PC-3 (cell line): ENCODE measurements at regions not wholly inside any gene's neighbourhood (a gene's known extent, or its start where the extent isn't known, plus 50 kb on each side); places are given as distances from the start of the nearest gene placed in this dataset.

Source experiments
- ATAC-seq: fragments of 200-7000 bp; cut with Tn5 transposase; 2 replicates; pipeline ENCODE4 v1.9.1; 2020; ENCODE audit warnings: mild to moderate bottlenecking, moderate library complexity
- BruUV-seq: library from RNA; stranded (reverse); fragments of 400-500 nt; replicated peaks from 2 replicates; lab custom pipeline; 2021; lab: Mats Ljungman, UMichigan
- CTCF ChIA-PET: fragments of 300-600 bp; sonication (Branson Sonifier 250); formaldehyde crosslinking; loops from one replicate; lab custom pipeline; 2022; ENCODE audit warnings: antibody characterized with exemption; lab: Charles Lee
- POLR2A ChIA-PET: fragments of 300-600 bp; sonication (Branson Sonifier 250); formaldehyde crosslinking; loops from one replicate; lab custom pipeline; 2022; ENCODE audit warnings: antibody characterized with exemption; ENCODE audit not compliant: unreplicated experiment; lab: Charles Lee
- DNase-seq: peaks from one replicate; pipeline ENCODE4 v3.0.0-alpha.2; 2015
- H2AFZ ChIP-seq: fragments of 300-600 bp; sonication (generic); 2 replicates; pipeline ENCODE4 v1.6.0; 2016; ENCODE audit warnings: antibody characterized with exemption, low read length
- H3F3A ChIP-seq: fragments of 300-600 bp; sonication (generic); one replicate; pipeline ENCODE4 v1.6.0; 2017; ENCODE audit warnings: antibody characterized with exemption, low read length, control low read depth, mild to moderate bottlenecking; ENCODE audit not compliant: unreplicated experiment
- H3K27ac ChIP-seq: fragments of 300-600 bp; sonication (generic); 2 replicates; pipeline ENCODE4 v1.5.1; 2016; ENCODE audit warnings: mild to moderate bottlenecking, low read length
- H3K27me3 ChIP-seq: fragments of 300-600 bp; sonication (generic); 2 replicates; pipeline ENCODE4 v1.6.1; 2016; ENCODE audit warnings: low read length, mixed read lengths
- H3K36me3 ChIP-seq: fragments of 300-600 bp; sonication (generic); 2 replicates; pipeline ENCODE4 v1.6.1; 2016; ENCODE audit warnings: low read depth, mixed run types, low read length, mixed read lengths
- H3K4me1 ChIP-seq: fragments of 300-600 bp; sonication (generic); 2 replicates; pipeline ENCODE4 v1.5.1; 2016; ENCODE audit warnings: low read length; ENCODE audit not compliant: insufficient read depth
- H3K4me2 ChIP-seq: fragments of 300-600 bp; sonication (generic); 2 replicates; pipeline ENCODE4 v1.6.0; 2016; ENCODE audit warnings: low read length
- H3K4me3 ChIP-seq: fragments of 300-600 bp; sonication (generic); 2 replicates; pipeline ENCODE4 v1.5.1; 2016; ENCODE audit warnings: mild to moderate bottlenecking, low read length, mixed read lengths
- H3K79me2 ChIP-seq: fragments of 300-600 bp; sonication (generic); 2 replicates; pipeline ENCODE4 v1.6.1; 2017; ENCODE audit warnings: low read length, mixed read lengths
- H3K9ac ChIP-seq: fragments of 300-600 bp; sonication (generic); 2 replicates; pipeline ENCODE4 v1.6.0; 2016; ENCODE audit warnings: mild to moderate bottlenecking, low read length
- H3K9me2 ChIP-seq: fragments of 300-600 bp; sonication (generic); replicated peaks from 2 replicates; pipeline ENCODE4 v1.6.1; 2016; ENCODE audit warnings: mixed run types, low read length, mixed read lengths
- H3K9me3 ChIP-seq: fragments of 300-600 bp; sonication (generic); 2 replicates; pipeline ENCODE4 v1.6.1; 2016; ENCODE audit warnings: low read length, mixed read lengths
- H4K20me1 ChIP-seq: fragments of 300-600 bp; sonication (generic); 2 replicates; pipeline ENCODE4 v1.6.1; 2016; ENCODE audit warnings: low read length, mixed read lengths
- EZH2 ChIP-seq: fragments of 300-600 bp; sonication (generic); IDR thresholded peaks from one replicate; pipeline ENCODE4 v1.6.1; 2017; ENCODE audit warnings: antibody characterized with exemption, mild to moderate bottlenecking, low read length; ENCODE audit not compliant: unreplicated experiment
- EZH2phosphoT487 ChIP-seq: fragments of 300-600 bp; sonication (generic); IDR thresholded peaks from 2 replicates; pipeline ENCODE4 v1.6.1; 2018; ENCODE audit warnings: mild to moderate bottlenecking, antibody characterized with exemption, low read length, borderline replicate concordance
- intact Hi-C: fragments of 100-400 bp; cut with micrococcal nuclease; formaldehyde crosslinking; loops from 2 replicates; pipeline ENCODE4 v1.9.0; 2023
- TF ChIP-seq, protein P1 (sequence below): fragments of 300-600 bp; sonication (generic); conservative IDR thresholded peaks from 2 replicates; pipeline ENCODE4 v1.5.1; 2017; ENCODE audit warnings: antibody characterized with exemption, low read depth, mild to moderate bottlenecking, low read length

DNA sequence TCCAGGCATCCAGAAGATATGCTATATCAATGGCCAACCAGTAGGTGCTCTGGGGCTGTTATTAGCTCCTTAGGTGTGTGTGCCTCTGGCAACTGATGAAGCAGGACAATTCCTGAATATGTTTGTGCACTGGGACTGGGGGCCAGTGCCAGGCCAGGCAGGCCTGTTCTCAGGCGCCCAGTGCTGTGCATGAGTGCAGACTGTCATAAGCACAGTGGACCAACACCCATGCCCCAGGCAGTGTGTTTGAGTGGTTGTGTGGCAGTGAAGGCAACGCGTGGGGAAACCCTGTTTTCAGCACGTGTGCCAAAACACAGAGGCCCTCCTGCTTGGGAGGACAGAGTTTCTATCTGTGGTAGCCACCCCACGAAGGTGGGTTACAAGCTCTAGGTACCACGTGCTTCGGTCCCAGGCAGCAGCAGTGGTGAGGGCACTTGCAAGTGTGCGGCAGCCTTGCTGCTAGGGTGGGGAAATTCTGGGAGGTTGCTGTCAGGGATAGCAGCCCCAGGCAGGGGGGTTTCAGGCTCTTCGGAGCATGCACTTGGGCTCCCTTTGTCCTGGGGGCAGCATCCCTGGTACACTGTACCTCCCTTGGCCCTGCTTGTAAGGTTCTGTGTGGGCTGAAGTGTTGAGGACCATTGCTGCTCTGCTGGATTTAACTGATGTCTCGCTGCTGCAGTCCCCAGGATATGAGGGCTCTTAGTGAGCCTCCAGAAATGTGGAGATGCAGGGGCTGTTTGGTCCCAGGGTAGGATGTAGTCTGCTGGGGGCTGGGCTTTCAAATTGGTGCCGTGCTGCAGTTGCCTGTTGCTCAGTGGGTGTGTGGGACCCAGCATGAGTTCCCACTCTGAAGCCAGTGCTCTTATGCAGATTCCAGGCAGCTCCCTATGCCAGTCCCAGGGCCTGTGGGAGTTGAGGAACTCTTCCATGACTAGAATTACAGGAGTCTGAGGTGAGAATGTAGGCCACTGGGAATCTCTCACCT, 280.9 kb downstream of the RPRM start:
- H2AFZ ChIP-seq, result no peak overlapping the region
- H3K9me2 ChIP-seq, result no peaks in the 10 kb centered on the region
- ATAC-seq, result no peak
- no peaks in the 10 kb centered on the region for H3K36me3 ChIP-seq
- no peak overlapping the region for H3K27ac ChIP-seq
- no peaks in the 10 kb centered on the region for H3F3A ChIP-seq
- CTCF ChIA-PET, result no interaction called here
- H3K9ac ChIP-seq, result no peak overlapping the region
- no peaks in the 10 kb centered on the region for H3K9me3 ChIP-seq
- TF ChIP-seq EZH2phosphoT487, result no peak
- TF ChIP-seq, protein P1, sequence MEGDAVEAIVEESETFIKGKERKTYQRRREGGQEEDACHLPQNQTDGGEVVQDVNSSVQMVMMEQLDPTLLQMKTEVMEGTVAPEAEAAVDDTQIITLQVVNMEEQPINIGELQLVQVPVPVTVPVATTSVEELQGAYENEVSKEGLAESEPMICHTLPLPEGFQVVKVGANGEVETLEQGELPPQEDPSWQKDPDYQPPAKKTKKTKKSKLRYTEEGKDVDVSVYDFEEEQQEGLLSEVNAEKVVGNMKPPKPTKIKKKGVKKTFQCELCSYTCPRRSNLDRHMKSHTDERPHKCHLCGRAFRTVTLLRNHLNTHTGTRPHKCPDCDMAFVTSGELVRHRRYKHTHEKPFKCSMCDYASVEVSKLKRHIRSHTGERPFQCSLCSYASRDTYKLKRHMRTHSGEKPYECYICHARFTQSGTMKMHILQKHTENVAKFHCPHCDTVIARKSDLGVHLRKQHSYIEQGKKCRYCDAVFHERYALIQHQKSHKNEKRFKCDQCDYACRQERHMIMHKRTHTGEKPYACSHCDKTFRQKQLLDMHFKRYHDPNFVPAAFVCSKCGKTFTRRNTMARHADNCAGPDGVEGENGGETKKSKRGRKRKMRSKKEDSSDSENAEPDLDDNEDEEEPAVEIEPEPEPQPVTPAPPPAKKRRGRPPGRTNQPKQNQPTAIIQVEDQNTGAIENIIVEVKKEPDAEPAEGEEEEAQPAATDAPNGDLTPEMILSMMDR, result no peak
- TF ChIP-seq EZH2, result no peak
- no peaks in the 10 kb centered on the region for H4K20me1 ChIP-seq
- POLR2A ChIA-PET, result no interaction called here
- no peaks in the 10 kb centered on the region for H3K27me3 ChIP-seq
- DNase-seq, result no peak
- no peak overlapping the region for H3K4me3 ChIP-seq
- H3K4me1 ChIP-seq, result no peaks in the 10 kb centered on the region
- H3K79me2 ChIP-seq, result no peaks in the 10 kb centered on the region
- intact Hi-C loops, result no loop called here
- BruUV-seq, result no TSS peak
- H3K4me2 ChIP-seq, result no peak overlapping the region

GRCh38 chr2:153196378-153197058, 282.0 kb downstream of the RPRM start:
- POLR2A ChIA-PET, result no interaction called here
- Histone ChIP-seq H3K4me3 (no peak overlapping the region), H2AFZ (no peak overlapping the region), H3F3A (no peaks in the 10 kb centered on the region), H3K36me3 (no peaks in the 10 kb centered on the region), H3K9me2 (no peaks in the 10 kb centered on the region), H4K20me1 (no peaks in the 10 kb centered on the region), H3K9me3 (no peaks in the 10 kb centered on the region), H3K4me1 (no peaks in the 10 kb centered on the region), H3K4me2 (no peak overlapping the region), H3K79me2 (no peaks in the 10 kb centered on the region), H3K27ac (no peak overlapping the region), H3K9ac (no peak overlapping the region), H3K27me3 (no peaks in the 10 kb centered on the region)
- TF ChIP-seq EZH2, result no peak
- TF ChIP-seq, protein P1, result no peak
- TF ChIP-seq EZH2phosphoT487, result no peak
- CTCF ChIA-PET, result no interaction called here
- DNase-seq, result no peak
- BruUV-seq, result no TSS peak
- intact Hi-C loops, result no loop called here
- no peak for ATAC-seq

- no peak for ATAC-seq
- Histone ChIP-seq H3K4me2 (no peak overlapping the region), H3K36me3 (no peaks in the 10 kb centered on the region), H3F3A (no peaks in the 10 kb centered on the region), H3K4me3 (no peak overlapping the region), H2AFZ (no peak overlapping the region), H3K79me2 (no peaks in the 10 kb centered on the region), H3K27me3 (no peaks in the 10 kb centered on the region), H3K9me2 (no peaks in the 10 kb centered on the region), H3K9me3 (no peaks in the 10 kb centered on the region), H3K9ac (no peak overlapping the region), H4K20me1 (no peaks in the 10 kb centered on the region), H3K4me1 (no peaks in the 10 kb centered on the region), H3K27ac (no peak overlapping the region)
- no TSS peak for BruUV-seq
- TF ChIP-seq EZH2phosphoT487, result no peak
- TF ChIP-seq EZH2, result no peak
- TF ChIP-seq, protein P1, result no peak
- DNase-seq, result no peak
- intact Hi-C loops, result no loop called here
- POLR2A ChIA-PET, result no interaction called here
- CTCF ChIA-PET, result no interaction called here
Observed at GRCh38 chr2:153195342-153195741, 283.2 kb downstream of the RPRM start.
